HG02885 (cell line): ENCODE measurements at regions not wholly inside any gene's neighbourhood (a gene's known extent, or its start where the extent isn't known, plus 50 kb on each side); places are given as distances from the start of the nearest gene placed in this dataset.
"Not testable (repeated sequence)": the region's sequence is repeated elsewhere in the genome, so short reads cannot be mapped to it uniquely, and the experiment has no call there.

Experiments
- ATAC-seq: cut with Tn5 transposase; IDR thresholded peaks from one replicate; pipeline ENCODE4 v1.9.1; 2021; ENCODE audit warnings: mild to moderate bottlenecking; ENCODE audit not compliant: unreplicated experiment, poor library complexity

DNA sequence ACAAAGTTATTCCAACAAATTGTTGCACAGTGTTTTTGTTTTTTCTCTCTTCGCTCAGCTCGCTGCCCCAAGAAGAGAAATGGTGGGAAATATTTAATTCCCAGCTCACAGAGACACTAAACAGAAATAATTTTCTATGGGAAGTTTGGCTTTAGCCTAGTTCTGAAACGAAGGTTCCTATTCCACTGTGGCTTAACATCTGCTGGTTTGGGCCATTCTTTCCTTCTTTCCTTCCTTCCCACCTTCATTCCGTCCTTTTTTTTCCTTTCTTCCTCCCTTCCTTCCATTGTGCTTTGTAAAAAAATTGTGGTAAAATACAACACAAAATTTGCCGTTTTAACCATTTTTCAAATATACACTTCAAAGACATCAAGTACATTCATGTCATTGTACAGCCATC, 393.5 kb upstream of the SOX9 start:
- no peak for ATAC-seq

DNA sequence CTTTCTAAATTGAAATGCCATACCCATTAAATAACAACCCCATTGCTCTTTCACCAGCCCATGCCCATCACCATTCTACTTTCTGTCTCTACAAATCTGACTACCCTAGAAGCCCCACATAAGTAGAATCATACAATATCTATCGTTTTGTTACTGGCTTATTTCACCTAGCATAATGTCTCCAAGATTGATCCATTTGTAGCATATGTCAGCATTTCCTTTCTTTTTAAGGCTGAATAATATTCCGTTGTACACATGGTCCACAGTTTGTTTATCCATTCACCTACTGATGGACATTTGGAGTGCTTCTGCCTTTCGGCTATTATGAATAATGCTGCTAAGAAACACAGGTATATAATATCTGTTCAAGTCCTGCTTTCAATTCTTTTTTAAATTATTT, 393.1 kb upstream of the SOX9 start:
- no peak for ATAC-seq

DNA sequence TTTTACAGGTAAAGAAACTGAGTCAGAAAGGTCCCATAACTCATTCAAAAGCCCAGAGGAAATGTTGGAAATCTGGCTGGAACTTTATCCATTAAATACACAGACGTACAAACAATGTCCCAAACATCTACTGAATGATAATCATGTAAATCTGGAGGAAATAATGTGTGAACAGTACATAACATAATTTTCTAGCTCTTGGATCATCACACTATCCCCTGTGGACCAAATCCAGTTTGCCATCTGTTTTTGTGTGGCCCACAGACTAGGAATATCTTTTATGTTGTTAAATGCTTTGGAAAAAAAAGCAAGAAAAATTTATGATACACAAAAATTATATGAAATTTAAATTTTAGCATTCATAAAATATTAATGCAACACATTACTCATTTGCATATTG, 389.9 kb upstream of the SOX9 start:
- ATAC-seq, result no peak

- no peak for ATAC-seq
Measured at GRCh38 chr17:71735893-71736292, 384.9 kb upstream of the SOX9 start.

GRCh38 chr17:71740866-71741265, 380.0 kb upstream of the SOX9 start:
- no peak for ATAC-seq

DNA sequence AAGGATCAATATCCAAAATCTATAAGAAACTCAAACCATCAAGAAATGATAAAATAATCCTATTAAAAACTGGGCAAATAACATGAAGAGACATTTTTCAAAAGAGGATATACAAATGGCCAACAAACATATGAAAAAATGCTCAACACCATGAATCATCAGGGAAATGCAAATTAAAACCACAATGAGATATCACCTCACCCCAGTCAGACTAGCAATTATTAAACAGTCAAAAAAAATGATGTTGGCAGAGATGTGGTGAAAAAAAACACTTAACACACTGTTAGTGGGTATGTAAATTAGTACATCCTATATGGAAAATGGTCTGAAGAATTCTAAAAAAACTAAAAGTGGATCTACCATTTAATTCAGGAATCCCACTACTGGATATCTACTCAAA, 379.0 kb upstream of the SOX9 start:
- no peak for ATAC-seq

- ATAC-seq, result no peak
Measured at GRCh38 chr17:71748872-71749271, 371.9 kb upstream of the SOX9 start.

GRCh38 chr17:71753070-71753469, 367.8 kb upstream of the SOX9 start:
- no peak for ATAC-seq

GRCh38 chr17:71757156-71757555, 363.7 kb upstream of the SOX9 start:
- ATAC-seq, result no peak

DNA sequence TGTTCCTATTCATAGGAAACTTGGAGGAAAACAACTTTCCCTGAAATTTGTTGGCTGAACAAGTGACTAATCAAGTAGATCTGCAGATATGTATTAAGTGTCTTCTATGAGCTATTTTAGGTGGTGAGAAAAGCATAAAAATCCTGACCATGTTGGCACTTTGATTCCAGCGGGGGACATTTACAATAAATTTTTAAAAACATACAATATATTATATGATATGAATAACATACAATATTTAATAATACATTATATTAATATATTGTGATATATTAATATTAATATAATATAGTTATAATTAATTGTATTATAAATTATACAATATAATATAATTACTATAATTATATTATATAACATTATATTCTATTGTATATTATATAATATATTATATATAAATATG, 362.9 kb upstream of the SOX9 start:
- no peak for ATAC-seq

- no peak for ATAC-seq
Measured at GRCh38 chr17:71759422-71760060, 361.3 kb upstream of the SOX9 start.

- ATAC-seq, result no peak
Measured at GRCh38 chr17:71760062-71760720, 360.6 kb upstream of the SOX9 start.

DNA sequence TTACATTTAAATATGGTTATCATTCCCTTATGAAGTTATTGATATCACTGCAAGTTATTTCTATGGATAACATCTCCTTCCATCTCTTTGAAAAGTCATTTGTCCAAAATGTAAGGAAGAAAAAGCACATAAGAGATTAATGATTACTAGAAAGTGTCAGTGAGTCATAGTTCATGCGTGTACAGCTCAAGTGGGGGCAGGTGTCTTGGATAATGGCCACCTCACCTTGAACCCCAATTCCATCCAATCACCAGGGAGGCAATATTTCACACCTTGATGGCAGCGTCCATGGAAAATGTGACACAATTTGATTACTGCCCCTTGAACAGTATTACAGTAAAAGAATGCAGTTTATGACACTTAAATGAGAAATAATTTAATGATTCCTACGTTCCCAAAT, 358.3 kb upstream of the SOX9 start:
- ATAC-seq, result no peak

GRCh38 chr17:71764505-71764904, 356.3 kb upstream of the SOX9 start:
- ATAC-seq, result no peak

GRCh38 chr17:71765437-71765836, 355.4 kb upstream of the SOX9 start:
- no peak for ATAC-seq

DNA sequence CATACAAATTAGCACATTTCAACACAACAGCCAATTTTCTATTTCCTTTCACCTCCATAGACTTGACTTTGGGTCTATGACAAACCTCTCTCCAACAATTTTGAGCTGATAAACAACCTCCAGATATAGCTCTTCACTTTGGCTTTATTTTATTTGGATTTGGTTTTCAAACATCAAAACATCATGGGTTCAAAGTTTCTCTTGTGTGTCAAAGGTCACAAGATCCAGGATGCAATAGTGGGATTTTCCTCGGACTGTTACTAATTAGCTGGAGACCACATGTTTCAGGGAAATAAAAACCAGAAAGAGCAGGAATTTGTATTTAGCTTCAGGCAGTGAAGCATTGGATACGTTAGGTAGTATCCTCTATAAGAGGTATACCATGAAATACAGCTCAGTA, 351.0 kb upstream of the SOX9 start:
- ATAC-seq, result no peak

DNA sequence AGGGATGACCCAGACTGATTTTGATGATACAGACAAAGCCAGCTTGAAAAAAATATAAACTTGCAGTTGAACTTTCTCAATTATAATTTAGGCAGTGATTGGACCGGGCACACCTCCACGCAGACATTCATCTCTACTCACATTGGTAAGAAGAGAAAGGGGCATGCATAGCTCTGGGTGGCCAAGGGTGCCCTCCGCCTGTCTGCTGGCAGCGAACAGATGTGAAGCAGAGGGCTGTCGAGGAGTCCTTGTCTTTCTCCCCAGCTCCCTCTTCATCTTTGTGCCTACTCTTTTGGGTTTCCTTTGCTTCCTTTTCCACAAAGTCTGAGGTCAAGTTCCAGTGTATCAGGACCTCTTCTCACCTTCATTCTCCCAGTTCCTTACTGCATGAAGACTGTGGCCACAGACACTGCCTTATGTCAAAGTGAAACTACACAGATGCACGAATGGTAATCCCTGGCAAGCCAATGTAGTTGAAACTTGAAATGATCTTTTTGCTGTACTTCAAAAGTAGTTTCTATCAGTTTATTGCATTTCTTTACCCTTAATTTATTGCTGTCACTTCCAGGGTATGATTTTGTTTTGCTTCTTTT, 343.7 kb upstream of the SOX9 start:
- peak; percentile 60 for ATAC-seq

DNA sequence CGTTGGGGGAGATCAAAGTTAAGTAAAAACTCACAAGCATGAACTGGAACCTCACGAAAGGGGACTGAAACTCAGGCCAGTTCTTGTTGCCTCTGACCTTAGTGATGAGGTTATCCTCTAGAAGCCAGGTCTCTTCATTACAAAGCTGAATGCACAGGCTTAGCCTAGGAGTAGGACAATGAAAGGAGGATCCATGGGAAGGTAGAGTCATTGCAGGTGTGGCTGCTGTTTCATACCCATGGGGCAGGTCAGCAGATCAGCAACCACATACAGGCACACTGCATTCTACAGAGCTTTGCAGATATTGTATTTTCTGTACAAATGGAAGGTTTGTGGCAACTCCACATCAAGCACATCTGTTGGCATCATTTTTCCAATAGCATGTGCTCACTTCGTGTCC, 341.3 kb upstream of the SOX9 start:
- ATAC-seq, result no peak

DNA sequence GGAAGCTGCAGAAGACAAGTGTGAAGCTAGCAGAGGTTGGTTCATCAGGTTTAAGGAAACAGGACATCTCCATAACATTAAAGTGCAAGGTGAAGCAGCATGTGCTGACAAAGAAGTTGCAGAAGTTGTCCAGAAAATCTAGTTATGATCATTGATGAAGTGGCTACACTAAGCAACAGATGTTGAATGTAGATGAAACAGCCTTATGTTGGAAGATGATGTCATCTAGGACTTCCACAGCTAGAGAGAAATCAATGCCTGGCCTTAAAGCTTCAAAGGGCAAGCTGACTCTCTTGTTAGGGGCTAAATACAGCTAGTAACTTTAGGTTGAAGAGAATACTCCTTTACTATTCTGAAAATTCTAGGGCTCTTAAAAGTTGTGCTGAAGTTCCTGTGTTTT, 340.2 kb upstream of the SOX9 start:
- ATAC-seq, result no peak

DNA sequence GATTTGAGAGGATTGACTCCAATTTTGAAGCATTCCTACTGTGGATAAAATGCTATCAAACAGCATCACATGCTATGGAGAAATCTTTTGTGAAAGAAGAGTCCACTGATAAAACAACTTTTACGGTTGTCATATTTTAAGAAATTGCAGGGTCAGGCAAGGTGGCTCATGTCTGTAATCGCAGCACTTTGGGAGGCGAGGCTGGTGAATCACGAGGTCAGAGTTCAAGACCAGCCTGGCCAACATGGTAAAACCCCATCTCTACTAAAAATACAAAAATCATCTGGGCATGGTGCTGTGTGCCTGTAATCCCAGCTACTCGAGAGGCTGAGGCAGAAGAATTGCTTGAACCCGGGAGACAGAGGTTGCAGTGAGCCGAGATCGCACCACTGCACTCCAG, 338.8 kb upstream of the SOX9 start:
- not testable (repeated sequence) for ATAC-seq

GRCh38 chr17:71790791-71791190, 330.0 kb upstream of the SOX9 start:
- ATAC-seq, result no peak

DNA sequence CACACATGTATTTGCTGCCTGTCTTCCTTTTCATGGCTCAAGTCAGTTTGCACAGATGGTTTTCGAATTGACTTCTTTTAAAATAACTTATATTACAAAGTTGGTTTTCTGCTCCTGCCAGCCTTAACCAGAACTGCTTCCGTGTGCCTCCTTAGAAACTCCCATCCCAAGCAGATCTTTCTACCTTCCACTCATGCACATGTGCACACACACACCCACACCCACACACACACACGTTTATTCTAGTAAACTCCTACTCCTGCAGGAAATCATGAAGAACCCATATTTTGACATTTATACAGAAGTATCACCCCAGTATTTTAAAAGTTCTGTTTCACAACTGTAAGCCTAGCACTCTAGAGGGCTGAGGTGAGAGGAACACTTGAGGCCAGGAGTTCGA, 329.5 kb upstream of the SOX9 start:
- no peak for ATAC-seq
